Medulla oblongata (tissue), 1 donor: ENCODE measurements at regions not wholly inside any gene's neighbourhood (a gene's known extent, or its start where the extent isn't known, plus 50 kb on each side); places are given as distances from the start of the nearest gene placed in this dataset.
A peak's percentile ranks its signal among the peaks of the same experiment; 100 is the strongest.
"Not testable (repeated sequence)": the region's sequence is repeated elsewhere in the genome, so short reads cannot be mapped to it uniquely, and the experiment has no call there.

Experiments
- DNase-seq: peaks from one replicate; pipeline ENCODE4 v3.0.0-alpha.2; 2015; ENCODE audit errors: extremely low spot score

- not testable (repeated sequence) for DNase-seq
Measured at GRCh38 chr1:116851189-116851588, 58.5 kb upstream of the PTGFRN start.

GRCh38 chr1:116851846-116852245 is 57.9 kb upstream of the PTGFRN start:
- DNase-seq, result no peak

DNA sequence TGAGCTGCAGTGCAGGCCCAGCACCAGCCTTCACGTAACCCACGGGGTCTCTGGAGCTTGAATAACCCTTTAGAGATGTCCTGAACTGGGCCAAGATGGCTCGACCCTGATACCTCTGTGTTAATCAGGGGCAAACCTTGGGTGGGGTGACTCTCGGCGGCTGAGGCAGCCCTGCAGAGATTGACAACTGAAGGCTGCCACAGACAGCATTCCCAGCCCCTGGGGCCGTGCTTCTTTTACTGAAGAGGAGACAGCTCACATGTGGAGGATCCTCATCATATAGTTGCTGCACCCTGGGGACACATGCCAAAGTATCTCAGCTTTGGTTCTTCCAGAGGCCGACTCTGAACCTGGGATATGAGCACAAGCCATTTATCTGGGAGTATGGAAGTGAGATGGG is 57.3 kb upstream of the PTGFRN start:
- no peak for DNase-seq

DNA sequence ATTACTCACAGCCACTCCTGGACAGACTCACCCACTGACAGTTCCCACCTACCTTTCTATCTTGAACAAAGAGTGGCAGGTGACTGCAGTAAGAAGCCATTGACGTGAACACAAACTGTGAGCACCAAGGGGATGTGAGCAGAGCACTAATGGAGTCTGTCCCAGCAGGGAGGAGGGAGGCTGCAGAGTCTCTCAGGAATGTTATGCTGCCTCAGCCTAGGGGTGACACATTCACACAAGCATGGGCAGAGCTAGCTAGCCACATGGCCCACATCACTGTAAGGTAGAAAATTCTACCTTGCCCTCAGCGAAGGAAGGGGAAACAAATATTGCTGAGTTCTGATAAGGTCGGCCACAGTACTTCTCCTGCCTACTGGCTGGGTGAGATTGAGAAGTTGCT is 56.8 kb upstream of the PTGFRN start:
- no peak for DNase-seq

DNA sequence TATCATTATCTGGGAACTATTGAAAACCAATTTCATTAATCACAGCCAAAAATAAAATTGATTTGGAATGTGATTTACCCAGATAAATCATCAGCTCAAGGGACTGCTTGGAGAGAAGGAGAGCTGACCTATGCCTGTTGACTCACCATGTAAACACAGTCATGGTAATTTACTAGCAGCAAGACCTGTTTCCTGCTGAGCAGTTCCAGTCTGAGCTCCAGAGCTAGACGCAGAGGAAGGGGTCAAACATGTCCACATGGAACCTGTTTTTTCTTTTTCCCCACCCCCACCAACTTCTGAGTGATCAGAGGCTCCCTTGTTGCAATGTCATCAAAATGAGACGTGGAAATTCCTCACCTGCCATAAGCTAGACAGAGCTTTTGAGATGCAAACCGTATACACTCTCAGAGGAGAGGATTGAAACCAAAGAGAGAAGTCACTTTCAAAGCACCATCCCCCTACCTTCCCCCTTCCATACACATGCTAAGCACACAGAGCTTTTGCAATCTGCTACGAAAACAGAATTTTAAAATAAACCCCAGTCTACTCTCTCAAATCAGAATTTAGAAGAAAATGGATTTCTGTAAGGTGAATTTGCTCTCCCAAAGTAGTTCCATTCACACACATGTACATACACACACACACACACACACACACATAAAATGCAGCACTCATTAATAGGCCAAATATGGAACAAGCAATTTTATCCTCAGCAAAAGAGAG is 55.9 kb upstream of the PTGFRN start:
- DNase-seq, result peak; percentile 44

GRCh38 chr1:116854403-116854690 is 55.4 kb upstream of the PTGFRN start:
- no peak for DNase-seq

- DNase-seq, result no peak
Measured at GRCh38 chr1:116854716-116855115, 55.0 kb upstream of the PTGFRN start.

- peak; percentile 38 for DNase-seq
Measured at GRCh38 chr1:116855191-116855619, 54.5 kb upstream of the PTGFRN start.

GRCh38 chr1:116855773-116856201 is 53.9 kb upstream of the PTGFRN start:
- no peak for DNase-seq

- no peak for DNase-seq
Measured at GRCh38 chr1:116856312-116856711, 53.4 kb upstream of the PTGFRN start.

DNA sequence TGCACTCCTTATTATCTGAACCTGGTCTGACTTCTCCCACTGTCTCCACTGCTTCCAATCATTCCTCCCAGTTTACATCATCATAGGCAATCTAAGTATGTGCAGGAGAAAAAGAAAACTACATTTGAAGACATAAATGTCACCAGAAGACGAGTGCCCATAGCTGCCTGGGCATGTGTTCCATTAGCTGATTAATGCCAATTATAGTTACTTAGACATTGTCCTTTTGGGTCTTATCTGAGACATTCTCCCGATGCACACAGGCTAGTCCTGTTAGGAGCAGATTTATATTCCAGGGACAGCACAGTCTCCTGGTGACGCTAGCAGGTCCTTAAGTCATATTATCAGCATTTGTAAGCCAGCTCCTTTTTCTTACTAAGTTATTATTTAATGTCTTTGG is 52.6 kb upstream of the PTGFRN start:
- DNase-seq, result no peak
